Esophagus muscularis mucosa (tissue), 3 donors: ENCODE measurements at regions not wholly inside any gene's neighbourhood (a gene's known extent, or its start where the extent isn't known, plus 50 kb on each side); places are given as distances from the start of the nearest gene placed in this dataset.

Experiments
- CTCF ChIP-seq, 3 experiments: fragments of 200-600 bp in 2 of 3; fragments of 450-650 bp in 1 of 3; sonication (generic) in 2 of 3; IDR thresholded peaks; one replicate each; pipeline ENCODE4 v1.5.1; 2017 to 2019; ENCODE audit warnings: antibody characterized with exemption in 3 of 3, mild to moderate bottlenecking in 2 of 3, moderate library complexity in 1 of 3
- POLR2A ChIP-seq: fragments of 450-650 bp; IDR thresholded peaks from one replicate; pipeline ENCODE4 v1.6.1; 2017; ENCODE audit warnings: antibody characterized with exemption, moderate library complexity, mild to moderate bottlenecking, low read depth
- POLR2AphosphoS5 ChIP-seq, 2 donors: sonication (generic); formaldehyde crosslinking; IDR thresholded peaks; one replicate each; pipeline ENCODE4 v1.6.1; 2017; ENCODE audit warnings: antibody characterized with exemption in 2 of 2

GRCh38 chr18:39862341-39862740 is 2092.7 kb upstream of the PIK3C3 start:
- no peak for TF ChIP-seq CTCF (IDR thresholded peaks at IDR 0.05)
- no peak for TF ChIP-seq POLR2AphosphoS5 (IDR thresholded peaks at IDR 0.05)
- TF ChIP-seq POLR2A, result no peak
